HG02884 (cell line): ENCODE measurements at regions not wholly inside any gene's neighbourhood (a gene's known extent, or its start where the extent isn't known, plus 50 kb on each side); places are given as distances from the start of the nearest gene placed in this dataset.

ENCODE experiments used
- ATAC-seq: cut with Tn5 transposase; IDR thresholded peaks from one replicate; pipeline ENCODE4 v1.9.1; 2021; ENCODE audit warnings: mild to moderate bottlenecking, moderate library complexity; ENCODE audit not compliant: unreplicated experiment

- ATAC-seq: no peak
These were observed 56.7 kb upstream of the GUCA2B start for GRCh38 chr1:42096554-42096953.

GRCh38 chr1:42089246-42089645 lies 64.0 kb upstream of the GUCA2B start:
- ATAC-seq: no peak

DNA sequence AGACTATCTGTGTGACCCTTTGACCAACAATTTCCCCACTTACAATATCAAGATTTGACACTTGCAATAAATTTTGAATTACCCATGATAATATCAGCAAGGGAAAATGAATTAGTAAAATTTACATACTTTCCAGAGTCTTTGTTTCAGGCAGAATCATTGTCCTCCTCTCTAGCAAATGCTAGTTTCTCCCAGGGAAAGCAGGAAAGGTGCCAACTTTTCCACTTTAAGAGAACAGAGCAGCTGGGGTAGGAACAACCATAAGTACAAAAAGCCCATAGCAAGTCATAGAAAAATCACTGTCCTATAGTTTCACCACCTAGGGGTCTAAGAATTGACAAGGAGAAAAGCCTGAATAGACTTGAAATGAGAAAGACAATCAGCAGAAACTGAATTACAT lies 67.1 kb upstream of the GUCA2B start:
- ATAC-seq: no peak

DNA sequence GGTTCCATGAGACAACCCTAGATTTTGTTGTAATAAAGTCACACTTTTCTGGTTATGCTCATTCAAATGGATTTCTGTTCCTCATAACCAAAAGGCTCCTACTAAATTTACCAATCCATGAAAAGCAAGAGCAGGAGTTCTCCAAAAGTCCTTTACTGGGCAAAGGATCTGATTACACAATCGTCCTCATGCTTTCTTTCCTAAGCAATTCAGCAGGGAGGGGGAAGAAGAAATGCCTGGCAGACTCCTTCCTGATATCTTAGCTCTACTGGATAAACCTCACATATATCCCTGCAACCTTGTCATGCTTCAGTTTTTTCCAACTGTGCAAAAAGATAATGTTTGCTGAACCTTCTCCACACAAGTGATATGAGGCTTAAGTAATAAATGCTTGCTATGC lies 67.6 kb upstream of the GUCA2B start:
- ATAC-seq: no peak

DNA sequence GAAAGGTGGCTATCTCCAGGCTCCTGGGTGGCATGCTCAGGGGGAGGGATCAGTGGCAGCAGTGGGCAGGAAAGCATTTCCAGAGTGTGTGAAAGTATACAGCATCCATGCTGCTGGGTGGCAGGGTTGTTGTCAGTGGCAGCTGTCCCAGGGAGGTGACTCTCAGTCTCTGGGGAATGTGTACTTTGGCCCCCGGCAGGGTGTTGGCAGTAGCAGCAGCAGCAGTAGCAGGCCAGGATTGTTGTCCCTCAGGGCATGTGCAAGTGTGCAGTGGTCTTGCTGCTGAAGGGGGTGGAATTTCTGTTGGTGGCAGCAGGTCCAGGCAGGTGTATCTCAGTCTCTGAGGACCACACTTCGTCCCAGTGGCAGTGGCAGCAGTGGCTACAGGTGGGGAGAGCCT lies 71.7 kb upstream of the GUCA2B start:
- ATAC-seq: no peak

DNA sequence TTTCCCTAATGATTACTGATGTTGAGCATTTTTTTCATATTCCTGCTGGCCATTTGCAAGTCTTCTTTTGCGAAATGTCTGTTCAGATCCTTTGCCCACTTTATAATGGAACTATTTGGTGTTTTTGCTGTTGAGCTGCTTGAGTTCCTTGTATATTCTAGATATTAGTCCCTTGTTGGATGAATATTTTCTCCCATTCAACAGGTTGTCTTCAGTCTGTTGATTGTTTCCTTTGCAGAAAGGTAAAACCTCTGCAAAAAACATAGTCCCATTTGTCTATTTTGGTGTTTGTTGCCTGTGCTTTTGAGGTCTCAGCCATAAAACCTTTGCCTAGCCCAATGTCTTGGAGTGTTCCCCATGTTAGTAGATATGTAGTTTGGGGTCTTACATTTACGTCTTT lies 78.0 kb upstream of the GUCA2B start:
- ATAC-seq: no peak

DNA sequence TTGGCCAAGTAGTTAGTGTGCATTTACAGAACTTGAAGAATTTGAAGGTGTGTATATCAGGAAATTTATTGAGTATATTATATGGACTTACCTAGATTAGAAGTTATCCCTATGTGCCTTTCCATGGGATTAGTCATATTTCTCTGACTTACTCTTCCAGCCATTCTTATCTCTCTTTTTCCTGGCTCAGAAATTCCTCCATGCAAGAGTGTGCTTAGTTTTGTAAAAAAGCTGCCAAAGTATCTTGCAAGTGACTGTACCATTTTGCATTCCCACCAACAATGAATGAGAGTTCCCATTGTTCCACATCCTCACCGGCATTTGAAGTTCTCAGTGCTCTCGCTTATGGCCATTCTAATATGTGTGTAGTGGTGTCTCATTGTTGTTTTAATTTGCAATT lies 82.2 kb upstream of the GUCA2B start:
- no peak for ATAC-seq

- ATAC-seq: no peak
These were observed 95.4 kb upstream of the GUCA2B start for GRCh38 chr1:42057800-42058199.

DNA sequence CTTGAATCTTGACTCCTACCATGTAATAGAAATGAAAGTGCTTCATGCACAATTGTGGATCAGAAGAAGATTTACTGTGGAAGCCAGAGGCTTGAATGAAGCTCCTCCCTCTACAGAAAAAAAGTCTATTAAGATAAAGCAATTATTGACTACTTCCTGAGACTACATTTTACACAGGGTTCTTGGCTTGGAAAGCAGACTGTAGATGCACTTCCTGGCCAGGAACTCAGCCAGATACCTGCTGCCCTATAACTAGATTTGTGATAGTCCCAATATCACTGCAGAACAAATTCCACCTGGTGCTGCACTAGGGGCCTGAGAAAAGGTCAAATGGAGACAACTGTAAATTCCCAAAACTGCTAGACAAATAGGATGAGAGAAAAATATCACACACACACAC lies 96.8 kb upstream of the GUCA2B start:
- no peak for ATAC-seq

DNA sequence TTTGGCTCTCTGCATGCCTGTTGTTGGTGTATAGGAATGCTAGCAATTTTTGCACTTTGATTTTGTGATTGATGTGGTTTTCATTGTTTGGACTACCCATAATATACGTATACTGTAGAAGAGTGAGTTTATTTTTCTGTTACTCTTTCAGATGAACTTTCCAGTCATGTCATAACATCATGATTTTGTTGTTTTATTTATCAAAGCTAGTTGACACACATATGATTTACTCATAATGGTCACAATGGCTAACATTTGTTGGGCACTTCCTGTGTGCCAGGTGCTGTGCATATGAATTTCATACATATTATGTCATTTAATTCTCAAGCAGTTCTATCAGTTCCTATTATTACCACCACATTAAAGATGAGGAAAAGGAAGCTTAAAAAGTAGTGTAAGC lies 98.1 kb upstream of the GUCA2B start:
- ATAC-seq: no peak

- ATAC-seq: no peak
These were observed 101.0 kb upstream of the GUCA2B start for GRCh38 chr1:42052072-42052699.

DNA sequence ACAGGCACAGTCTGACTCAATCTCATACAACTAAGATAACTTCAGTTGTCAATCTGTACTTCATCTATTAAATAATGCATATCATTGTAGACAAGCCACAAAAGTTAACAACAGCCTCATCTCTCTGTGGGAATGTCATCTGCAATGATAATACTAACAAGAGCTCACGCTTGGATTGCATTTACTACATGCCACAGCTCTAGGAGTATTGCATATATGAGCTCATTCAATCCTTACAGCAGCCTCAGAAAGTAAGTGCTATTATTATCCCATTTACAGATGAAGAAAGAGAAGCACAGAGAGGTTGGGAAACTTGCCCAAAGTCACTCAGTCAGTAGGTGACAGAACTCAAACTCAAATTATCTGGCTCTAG lies 105.7 kb upstream of the GUCA2B start:
- ATAC-seq: no peak

DNA sequence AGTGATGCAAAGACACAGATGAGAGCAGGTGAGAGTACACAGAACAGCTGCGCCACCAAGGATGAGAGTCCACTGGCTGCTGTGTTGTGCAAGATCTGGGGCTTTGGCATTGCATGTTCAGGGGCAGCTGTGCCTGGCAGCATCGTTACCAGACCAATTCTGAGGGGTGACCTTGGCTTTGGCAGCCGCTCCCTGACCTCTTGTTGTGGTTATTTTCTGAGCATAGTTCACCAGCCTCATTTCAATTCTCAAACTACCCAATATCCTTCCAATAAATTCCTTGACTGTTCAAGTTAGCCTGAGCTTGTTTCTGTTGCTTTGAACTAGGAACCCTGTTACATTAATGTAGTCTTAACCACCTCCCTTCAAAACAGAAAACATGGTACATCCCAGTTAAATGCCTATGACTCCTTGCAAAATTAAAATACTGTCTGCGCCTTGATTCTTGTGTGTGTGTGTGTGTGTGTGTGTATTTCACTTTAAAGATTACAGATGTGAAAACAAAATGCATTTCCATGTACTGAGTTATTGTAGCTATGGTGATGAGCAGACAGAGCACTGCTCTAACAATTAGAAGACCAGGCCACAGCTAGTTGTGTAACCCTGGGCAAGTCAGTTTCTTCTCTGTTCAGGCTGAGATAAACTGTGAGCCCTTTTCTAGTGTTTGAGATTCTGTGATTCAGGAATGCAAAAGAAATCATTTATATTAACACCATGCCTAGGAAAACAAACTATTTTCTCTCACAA lies 106.3 kb upstream of the GUCA2B start:
- ATAC-seq: no peak

- no peak for ATAC-seq
These were observed 108.9 kb upstream of the GUCA2B start for GRCh38 chr1:42044346-42044745.

GRCh38 chr1:42043811-42044210 lies 109.4 kb upstream of the GUCA2B start:
- ATAC-seq: no peak

GRCh38 chr1:42043182-42043581 lies 110.0 kb upstream of the GUCA2B start:
- ATAC-seq: no peak

DNA sequence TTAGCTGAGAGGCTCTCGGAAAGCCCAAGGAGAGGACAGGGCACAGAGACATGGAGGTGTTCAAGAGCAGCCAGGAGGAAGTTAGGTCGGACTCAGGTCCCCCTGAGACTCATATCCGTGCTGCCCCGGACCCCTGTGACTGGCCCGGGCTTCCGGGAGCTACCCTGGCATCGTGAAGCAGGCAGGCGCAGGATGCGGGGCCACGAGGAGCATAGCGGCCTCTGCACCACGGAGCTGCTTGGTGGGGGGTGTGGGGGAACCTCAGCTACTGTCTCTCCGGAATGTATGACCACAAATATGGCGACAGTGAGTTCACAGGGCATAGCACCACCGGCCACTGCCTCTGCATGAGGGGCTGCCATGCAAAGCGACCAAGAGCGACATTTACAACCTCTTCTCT lies 112.2 kb upstream of the GUCA2B start:
- ATAC-seq: no peak

GRCh38 chr1:42040159-42040558 lies 113.1 kb upstream of the GUCA2B start:
- no peak for ATAC-seq

DNA sequence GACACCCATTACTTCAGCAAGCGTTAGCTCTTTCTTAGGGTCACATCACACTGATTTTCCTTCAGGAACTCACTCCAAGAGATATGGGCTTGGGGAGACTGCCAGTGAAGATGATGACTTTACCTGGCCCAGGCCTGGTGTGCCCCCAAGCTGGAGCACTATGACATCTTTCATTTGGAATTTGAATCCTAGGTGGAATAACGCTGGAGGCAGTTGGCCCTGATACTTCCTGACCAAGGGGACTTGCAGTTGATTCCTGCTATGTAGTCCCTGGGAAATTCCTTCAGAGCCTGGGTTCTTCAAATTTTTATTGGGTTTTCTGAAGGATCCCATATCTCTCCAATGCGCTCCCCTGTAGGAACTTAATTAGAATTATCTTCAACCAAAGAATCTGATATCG lies 114.9 kb upstream of the GUCA2B start:
- ATAC-seq: no peak

- ATAC-seq: no peak
These were observed 115.6 kb upstream of the GUCA2B start for GRCh38 chr1:42037586-42037985.

GRCh38 chr1:42037161-42037560 lies 116.0 kb upstream of the GUCA2B start:
- ATAC-seq: no peak

DNA sequence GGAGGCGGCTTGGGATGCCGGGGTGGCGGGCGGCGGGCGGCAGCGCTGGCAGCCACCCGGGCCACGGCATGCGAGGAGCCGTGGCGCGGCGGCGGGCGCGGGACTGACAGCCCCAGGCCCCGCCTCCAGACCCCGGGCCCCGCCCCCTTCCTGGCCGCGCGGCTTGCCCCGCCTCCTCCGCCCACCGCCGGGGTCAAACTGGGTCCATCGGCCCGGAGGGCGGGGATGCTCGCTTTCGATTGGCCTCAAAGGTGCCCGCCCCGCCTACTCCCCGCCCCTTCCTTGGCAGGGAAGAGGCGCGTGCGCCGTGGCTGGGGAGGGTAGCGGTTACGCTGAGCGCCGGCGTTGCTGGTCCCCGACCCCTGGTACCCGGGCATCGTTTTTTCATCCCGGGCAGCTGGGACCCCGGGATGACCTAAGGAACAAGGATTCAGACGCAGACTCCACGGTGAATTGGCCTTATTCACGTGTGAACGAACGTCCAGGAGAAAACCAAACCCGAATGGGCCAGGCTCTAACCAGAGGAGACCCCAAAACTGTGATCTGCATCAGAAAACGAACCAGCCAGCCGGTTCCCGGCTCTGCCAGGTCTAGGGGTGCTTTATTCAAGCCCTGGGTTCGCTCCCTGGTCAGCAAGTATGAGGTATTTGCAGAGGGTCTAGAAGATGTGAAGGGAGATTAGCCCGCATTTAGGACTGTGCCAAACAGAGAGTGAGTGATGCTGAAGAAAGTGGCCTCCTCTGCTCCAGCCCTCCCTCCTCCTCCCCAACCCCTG lies 117.2 kb upstream of the GUCA2B start:
- peak; percentile 83 for ATAC-seq
